DND-41 (cell line): ENCODE measurements at regions not wholly inside any gene's neighbourhood (a gene's known extent, or its start where the extent isn't known, plus 50 kb on each side); places are given as distances from the start of the nearest gene placed in this dataset.

Experiments used
- CTCF ChIP-seq: IDR thresholded peaks from 2 replicates; pipeline ENCODE4 v1.5.1; 2012; ENCODE audit warnings: borderline replicate concordance, low read length, moderate library complexity, mild to moderate bottlenecking; ENCODE audit not compliant: poor library complexity, severe bottlenecking; ENCODE audit errors: extremely low read depth
- EZH2 ChIP-seq: IDR thresholded peaks from 3 replicates; pipeline ENCODE4 v1.6.1; 2012; ENCODE audit warnings: borderline replicate concordance, low read depth, mild to moderate bottlenecking, moderate library complexity, low read length, inconsistent platforms; ENCODE audit not compliant: severe bottlenecking

- TF ChIP-seq CTCF: no peak
- TF ChIP-seq EZH2: no peak
Measured at GRCh38 chr5:71986101-71986500, 121.2 kb upstream of the MAP1B start.
